Choroid plexus epithelial cell (primary cell): ENCODE measurements at regions not wholly inside any gene's neighbourhood (a gene's known extent, or its start where the extent isn't known, plus 50 kb on each side); places are given as distances from the start of the nearest gene placed in this dataset.

Source experiments
- DNase-seq: peaks from one replicate; pipeline ENCODE4 v3.0.0-alpha.2; 2010; ENCODE audit warnings: low read depth
- H3K4me3 ChIP-seq: 2 replicates; pipeline ENCODE4 v1.5.1; 2011; ENCODE audit warnings: low read depth, mild to moderate bottlenecking, control low read depth, low read length, moderate library complexity
- CTCF ChIP-seq: conservative IDR thresholded peaks from 2 replicates; pipeline ENCODE4 v1.5.1; 2011; ENCODE audit warnings: low read depth, mild to moderate bottlenecking, control low read depth, inconsistent platforms, low read length, moderate library complexity

- no peak overlapping the region for H3K4me3 ChIP-seq
- no peak for TF ChIP-seq CTCF
- no peak for DNase-seq
Measured at GRCh38 chr4:151876381-151876988, 115.7 kb upstream of the GATB start.

- no peak overlapping the region for H3K4me3 ChIP-seq
- no peak for TF ChIP-seq CTCF
- no peak for DNase-seq
Measured at GRCh38 chr4:151874328-151874727, 113.5 kb upstream of the GATB start.

- no peak for TF ChIP-seq CTCF
- H3K4me3 ChIP-seq, result no peak overlapping the region
- no peak for DNase-seq
Measured at GRCh38 chr4:151866592-151866918, 105.7 kb upstream of the GATB start.

GRCh38 chr4:151865744-151866591, 105.2 kb upstream of the GATB start:
- DNase-seq, result no peak
- H3K4me3 ChIP-seq, result no peak overlapping the region
- TF ChIP-seq CTCF, result no peak

- H3K4me3 ChIP-seq, result no peak overlapping the region
- TF ChIP-seq CTCF, result no peak
- DNase-seq, result no peak
Measured at GRCh38 chr4:151865312-151865711, 104.5 kb upstream of the GATB start.

- DNase-seq, result no peak
- H3K4me3 ChIP-seq, result no peak overlapping the region
- no peak for TF ChIP-seq CTCF
Measured at GRCh38 chr4:151864068-151864467, 103.3 kb upstream of the GATB start.

- TF ChIP-seq CTCF, result no peak
- no peak for DNase-seq
- H3K4me3 ChIP-seq, result no peak overlapping the region
Measured at GRCh38 chr4:151862766-151863165, 102.0 kb upstream of the GATB start.
